GM10266 (cell line): ENCODE measurements at regions not wholly inside any gene's neighbourhood (a gene's known extent, or its start where the extent isn't known, plus 50 kb on each side); places are given as distances from the start of the nearest gene placed in this dataset.

ENCODE experiments used
- DNase-seq: peaks from one replicate; pipeline ENCODE4 v3.0.0; 2012; ENCODE audit errors: extremely low spot score
- TF ChIP-seq, protein P1 (sequence below): IDR thresholded peaks from 2 replicates; pipeline ENCODE4 v1.5.1; 2012; ENCODE audit warnings: mild to moderate bottlenecking, low read depth; ENCODE audit not compliant: control insufficient read depth, insufficient read depth; ENCODE audit errors: missing control alignments

DNA sequence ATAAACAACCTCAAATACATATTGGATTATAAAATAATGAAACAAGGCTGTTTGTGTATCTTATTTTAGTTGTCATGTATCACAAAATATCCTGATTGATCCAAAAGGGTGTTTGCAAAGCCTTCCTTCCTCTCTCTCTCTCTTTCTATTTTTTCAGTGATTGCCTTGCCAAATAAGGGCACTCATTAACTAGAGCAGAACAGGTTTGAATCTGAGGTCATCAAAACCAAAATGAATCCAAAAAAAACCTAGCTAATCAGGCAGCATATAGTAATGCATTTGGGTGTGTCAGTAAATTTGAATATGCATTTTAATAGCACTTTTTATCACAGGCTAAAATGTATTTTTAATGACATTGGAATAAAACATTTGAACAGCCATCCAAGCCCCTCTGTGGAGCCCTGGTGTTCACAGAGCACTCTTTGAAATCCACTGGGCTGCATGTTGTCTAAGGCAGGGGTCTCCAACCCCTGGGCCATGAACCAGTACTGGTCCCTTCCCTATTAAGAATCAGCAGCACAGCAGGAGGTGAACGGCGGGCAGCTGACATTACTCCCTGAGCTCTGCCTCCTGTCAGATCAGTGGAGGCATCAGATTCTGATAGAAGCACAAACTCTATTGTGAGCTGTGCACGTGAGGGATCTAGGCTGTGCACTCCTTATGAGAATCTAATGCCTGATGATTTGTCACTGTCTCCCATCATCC, 171.8 kb upstream of the RAI14 start:
- TF ChIP-seq, protein P1, sequence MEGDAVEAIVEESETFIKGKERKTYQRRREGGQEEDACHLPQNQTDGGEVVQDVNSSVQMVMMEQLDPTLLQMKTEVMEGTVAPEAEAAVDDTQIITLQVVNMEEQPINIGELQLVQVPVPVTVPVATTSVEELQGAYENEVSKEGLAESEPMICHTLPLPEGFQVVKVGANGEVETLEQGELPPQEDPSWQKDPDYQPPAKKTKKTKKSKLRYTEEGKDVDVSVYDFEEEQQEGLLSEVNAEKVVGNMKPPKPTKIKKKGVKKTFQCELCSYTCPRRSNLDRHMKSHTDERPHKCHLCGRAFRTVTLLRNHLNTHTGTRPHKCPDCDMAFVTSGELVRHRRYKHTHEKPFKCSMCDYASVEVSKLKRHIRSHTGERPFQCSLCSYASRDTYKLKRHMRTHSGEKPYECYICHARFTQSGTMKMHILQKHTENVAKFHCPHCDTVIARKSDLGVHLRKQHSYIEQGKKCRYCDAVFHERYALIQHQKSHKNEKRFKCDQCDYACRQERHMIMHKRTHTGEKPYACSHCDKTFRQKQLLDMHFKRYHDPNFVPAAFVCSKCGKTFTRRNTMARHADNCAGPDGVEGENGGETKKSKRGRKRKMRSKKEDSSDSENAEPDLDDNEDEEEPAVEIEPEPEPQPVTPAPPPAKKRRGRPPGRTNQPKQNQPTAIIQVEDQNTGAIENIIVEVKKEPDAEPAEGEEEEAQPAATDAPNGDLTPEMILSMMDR = no peak
- no peak for DNase-seq

DNA sequence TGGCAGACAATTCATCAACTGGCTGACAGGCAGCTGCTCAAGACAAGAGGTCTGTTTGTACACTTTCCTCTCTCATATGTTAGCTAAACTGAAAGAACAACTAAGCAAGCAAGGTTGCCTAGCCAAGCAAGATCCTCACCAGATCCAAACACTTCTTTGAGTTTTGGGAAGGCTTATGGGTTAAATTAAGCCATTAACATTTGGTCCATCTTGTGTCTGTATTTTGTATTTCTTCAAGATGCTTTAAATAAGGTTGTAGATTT, 170.4 kb upstream of the RAI14 start:
- TF ChIP-seq, protein P1 = no peak
- DNase-seq = no peak

DNA sequence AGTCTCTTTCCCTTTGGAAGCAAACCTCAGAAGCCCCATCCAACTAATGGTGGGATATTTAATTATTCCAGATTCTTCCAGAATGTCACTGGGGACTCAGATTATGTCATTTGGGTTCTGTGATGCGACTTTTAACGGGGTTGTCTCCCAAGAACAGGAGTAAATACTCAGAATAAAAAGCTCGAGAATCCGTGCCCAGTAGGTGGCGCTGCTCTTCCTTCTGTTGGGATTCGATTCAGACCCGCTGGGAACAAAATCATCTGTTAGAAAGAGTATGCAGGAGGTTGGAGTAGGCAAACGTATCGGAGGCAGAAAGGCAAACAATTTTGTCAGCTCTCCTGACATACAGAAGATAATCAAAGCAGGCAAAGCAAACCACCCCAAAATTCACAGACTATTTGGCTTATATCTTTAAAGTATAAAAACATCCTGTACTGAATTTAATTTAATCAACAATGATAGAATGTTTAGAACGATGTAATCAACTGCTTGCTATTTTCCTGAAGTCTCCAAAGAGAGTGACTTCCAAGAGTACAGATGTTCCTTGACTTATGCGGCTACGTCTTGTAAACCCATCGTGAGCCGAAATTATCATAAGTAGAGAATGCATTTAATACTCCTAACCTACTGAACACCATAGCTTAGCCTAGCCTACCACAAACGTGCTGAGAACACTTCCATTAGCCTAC, 169.8 kb upstream of the RAI14 start:
- TF ChIP-seq, protein P1 = peak; percentile 77
- DNase-seq = peak; percentile 74

DNA sequence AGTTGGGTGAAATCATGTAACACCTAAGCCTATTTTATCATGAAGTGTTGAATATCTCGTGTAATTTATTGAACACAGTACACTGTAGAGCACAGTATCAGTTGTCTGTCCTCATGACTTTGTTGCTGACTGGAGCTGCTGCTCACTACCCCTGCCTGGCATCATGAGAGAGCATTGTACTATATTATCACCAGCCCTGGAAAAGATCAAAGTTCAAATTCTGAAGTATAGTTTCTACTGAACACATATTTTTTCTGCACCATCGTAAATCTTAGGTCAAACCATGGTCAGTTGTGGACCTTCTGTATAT, 169.3 kb upstream of the RAI14 start:
- no peak for DNase-seq
- TF ChIP-seq, protein P1 = no peak

DNA sequence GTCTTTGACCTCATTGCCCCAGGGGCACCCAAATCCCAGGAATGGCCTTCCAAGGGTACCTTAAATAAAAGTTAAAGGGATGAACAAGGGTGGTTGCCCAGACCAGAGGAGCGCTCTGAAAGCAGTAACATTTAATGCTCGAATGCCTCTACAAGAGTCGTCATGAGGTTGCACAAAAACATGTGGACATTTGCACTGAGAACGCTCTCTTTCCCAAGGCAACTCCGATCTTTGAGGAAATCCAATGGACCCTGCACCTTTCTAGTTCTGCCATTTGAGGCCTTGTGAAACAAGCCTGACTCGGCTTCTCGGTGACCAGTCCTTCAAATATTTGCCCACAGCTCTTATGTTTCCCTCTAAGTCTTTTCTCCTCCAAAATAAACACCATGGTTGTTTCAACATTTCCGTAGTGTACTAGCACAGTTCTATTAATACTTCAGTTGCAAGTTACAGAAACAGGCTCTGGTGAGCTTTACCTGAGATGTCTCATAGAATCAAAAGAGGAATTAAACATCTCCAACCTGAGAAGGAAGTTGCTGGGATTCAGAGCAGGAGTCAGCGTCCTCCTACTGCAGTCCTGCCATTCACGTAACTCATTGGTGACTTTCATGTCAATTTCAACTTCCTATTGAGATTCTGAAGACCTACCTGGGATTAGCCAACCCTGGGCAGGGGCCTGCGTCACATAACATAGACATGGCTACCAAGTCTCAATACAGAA, 168.8 kb upstream of the RAI14 start:
- TF ChIP-seq, protein P1 = no peak
- no peak for DNase-seq

DNA sequence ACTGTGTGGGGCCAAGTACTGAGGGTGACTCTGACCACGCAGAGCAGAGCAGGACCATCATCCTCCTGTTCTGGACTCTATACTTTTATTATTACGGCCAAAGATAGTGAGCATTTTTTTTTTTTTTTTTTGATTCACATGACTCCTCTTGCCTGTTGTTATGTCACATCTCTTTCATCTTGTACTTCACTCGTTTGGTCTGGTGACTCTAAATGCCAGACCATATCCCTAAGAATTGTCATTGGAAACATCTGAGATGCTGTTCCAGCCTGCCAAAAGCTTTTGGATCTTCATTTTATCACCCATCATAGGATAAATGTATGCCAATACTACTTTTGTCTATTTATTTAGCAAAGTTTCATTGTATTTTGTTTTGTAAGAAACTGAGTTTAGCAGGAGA, 168.2 kb upstream of the RAI14 start:
- TF ChIP-seq, protein P1 = no peak
- DNase-seq = no peak

DNA sequence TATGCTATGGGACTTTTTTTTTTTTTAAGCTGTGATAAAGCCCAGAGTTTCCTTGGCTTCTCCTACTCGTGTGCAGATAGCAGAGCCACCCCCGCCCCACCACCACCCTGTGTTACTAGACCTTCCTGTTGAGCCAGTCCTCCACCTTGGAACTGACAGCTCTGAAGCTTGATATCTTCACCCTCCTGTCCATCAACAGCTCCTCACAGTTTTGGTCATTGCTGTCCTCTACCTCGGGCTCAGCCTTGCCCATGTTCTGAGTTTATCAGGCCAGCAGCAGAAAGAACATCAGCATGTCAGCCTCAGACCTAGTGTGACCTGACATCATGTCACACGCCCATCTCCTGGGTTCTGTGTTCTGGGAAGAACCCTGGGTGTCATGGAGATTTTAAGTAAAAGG, 167.1 kb upstream of the RAI14 start:
- TF ChIP-seq, protein P1 = no peak
- no peak for DNase-seq
